ENCODE measurements at regions not wholly inside any gene's neighbourhood (a gene's known extent, or its start where the extent isn't known, plus 50 kb on each side); places are given as distances from the start of the nearest gene placed in this dataset.
"Not testable (repeated sequence)": the region's sequence is repeated elsewhere in the genome, so short reads cannot be mapped to it uniquely, and the experiment has no call there.

GRCh38 chr19:34871911-34872310 lies 54.8 kb upstream of the ZNF30 start:
- not testable (repeated sequence) for TF ChIP-seq POLR2A, CTCF, POLR2AphosphoS5 (IDR thresholded peaks at IDR 0.05)

All from breast epithelium (tissue), 3 donors.